ENCODE measurements at regions not wholly inside any gene's neighbourhood (a gene's known extent, or its start where the extent isn't known, plus 50 kb on each side); places are given as distances from the start of the nearest gene placed in this dataset.

DNA sequence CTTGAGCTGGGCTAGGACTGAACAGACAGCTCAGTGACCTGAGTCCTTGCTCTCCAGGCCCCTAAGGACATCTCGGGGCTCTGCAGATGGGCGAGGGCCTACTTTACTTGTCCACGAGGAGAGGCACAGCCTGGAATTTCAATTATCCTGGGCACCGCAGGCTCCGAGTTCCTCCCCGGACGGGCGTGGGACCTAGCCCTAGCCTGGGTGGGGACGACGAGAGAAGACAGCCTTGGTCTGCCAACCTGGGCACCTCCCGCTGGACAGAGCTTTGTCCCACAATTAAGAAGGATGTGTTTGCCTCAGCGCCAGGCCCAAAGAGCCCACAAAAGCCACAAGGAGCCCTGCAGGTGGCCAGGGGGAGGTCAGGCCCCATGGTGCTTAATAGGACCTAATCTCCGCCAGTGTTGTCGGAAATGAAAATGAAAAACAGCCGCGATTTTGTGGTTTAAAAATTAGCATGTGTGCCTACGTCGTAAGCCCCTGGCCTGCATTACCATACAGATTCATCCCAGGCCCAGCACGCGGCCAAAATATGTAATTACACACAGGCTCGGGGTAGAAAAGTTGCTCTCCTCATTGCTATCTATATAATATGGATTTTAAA, 51.4 kb upstream of the LHX1 start:
- FAIRE-seq (no peak), DNase-seq (no peak)
- Histone ChIP-seq H3K27me3 (ENCODE audit: control insufficient read depth, insufficient read depth, low read length) (no peaks in the 10 kb centered on the region), H3K4me3 (ENCODE audit: low read length in 3 of 3) (no peak overlapping the region), H3K4me1 (ENCODE audit: control insufficient read depth in 2 of 3, insufficient read depth in 2 of 3, low read depth in 1 of 3, low read length in 3 of 3) (no peaks in the 10 kb centered on the region), H3K36me3 (ENCODE audit: control insufficient read depth in 2 of 3, insufficient read depth in 3 of 3, low read length in 3 of 3) (no peaks in the 10 kb centered on the region), H3K27ac (ENCODE audit: low read depth in 2 of 2, low read length in 2 of 2) (no peak overlapping the region), H3K9me3 (ENCODE audit: control insufficient read depth in 2 of 3, insufficient read depth in 1 of 3, low read length in 3 of 3) (peaks cover 0 to 9% (median 0%) of the 10 kb centered on the region in 3 donors), H3K9ac (ENCODE audit: low read length in 3 of 3) (no peak overlapping the region)
- TF ChIP-seq, protein P1, sequence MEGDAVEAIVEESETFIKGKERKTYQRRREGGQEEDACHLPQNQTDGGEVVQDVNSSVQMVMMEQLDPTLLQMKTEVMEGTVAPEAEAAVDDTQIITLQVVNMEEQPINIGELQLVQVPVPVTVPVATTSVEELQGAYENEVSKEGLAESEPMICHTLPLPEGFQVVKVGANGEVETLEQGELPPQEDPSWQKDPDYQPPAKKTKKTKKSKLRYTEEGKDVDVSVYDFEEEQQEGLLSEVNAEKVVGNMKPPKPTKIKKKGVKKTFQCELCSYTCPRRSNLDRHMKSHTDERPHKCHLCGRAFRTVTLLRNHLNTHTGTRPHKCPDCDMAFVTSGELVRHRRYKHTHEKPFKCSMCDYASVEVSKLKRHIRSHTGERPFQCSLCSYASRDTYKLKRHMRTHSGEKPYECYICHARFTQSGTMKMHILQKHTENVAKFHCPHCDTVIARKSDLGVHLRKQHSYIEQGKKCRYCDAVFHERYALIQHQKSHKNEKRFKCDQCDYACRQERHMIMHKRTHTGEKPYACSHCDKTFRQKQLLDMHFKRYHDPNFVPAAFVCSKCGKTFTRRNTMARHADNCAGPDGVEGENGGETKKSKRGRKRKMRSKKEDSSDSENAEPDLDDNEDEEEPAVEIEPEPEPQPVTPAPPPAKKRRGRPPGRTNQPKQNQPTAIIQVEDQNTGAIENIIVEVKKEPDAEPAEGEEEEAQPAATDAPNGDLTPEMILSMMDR (IDR thresholded peaks at IDR 0.05; ENCODE audit: borderline replicate concordance, extremely low read depth, insufficient read depth): no peak
- intact Hi-C loops (cut with DNase I): no loop called here

Measured in kidney (tissue), 13 donors.